HCT116 (cell line): ENCODE measurements at regions not wholly inside any gene's neighbourhood (a gene's known extent, or its start where the extent isn't known, plus 50 kb on each side); places are given as distances from the start of the nearest gene placed in this dataset.

Experiments
- ATAC-seq: fragments of 200-7000 bp; cut with Tn5 transposase; 2 replicates; pipeline ENCODE4 v1.9.1; 2020; ENCODE audit warnings: mild to moderate bottlenecking, moderate library complexity
- BruUV-seq: library from RNA; stranded (reverse); fragments of 400-500 nt; replicated peaks from 2 replicates; lab custom pipeline; 2021; lab: Mats Ljungman, UMichigan
- CTCF ChIA-PET: fragments of 300-600 bp; sonication (Branson Sonifier 250); formaldehyde crosslinking; loops from one replicate; lab custom pipeline; 2021; ENCODE audit warnings: antibody characterized with exemption; lab: Charles Lee
- POLR2A ChIA-PET: fragments of 300-600, 350-600 bp; sonication (Branson Sonifier 250); formaldehyde crosslinking; loops from one replicate; lab custom pipeline; 2021; ENCODE audit warnings: antibody characterized with exemption; lab: Charles Lee
- RAD21 ChIA-PET, 2 experiments: fragments of 300-600 bp; sonication (Branson Sonifier 250); formaldehyde crosslinking; loops; one replicate each; lab custom pipeline; 2023; ENCODE audit warnings: low total read pairs in 2 of 2; ENCODE audit not compliant: uncharacterized antibody in 2 of 2, unreplicated experiment in 2 of 2, low non-redundant PET in 1 of 2; lab: Charles Lee
- DNase-seq: peaks from one replicate; pipeline ENCODE4 v3.0.0-alpha.2; 2010; ENCODE audit warnings: low read depth, low spot score
- H2AFZ ChIP-seq: fragments of 200-600 bp; shearing (Covaris generic), sonication (generic); 2 replicates; pipeline ENCODE4 v1.6.1; 2017; ENCODE audit warnings: low read depth, mixed run types, mixed read lengths, antibody characterized with exemption, low read length; ENCODE audit not compliant: poor library complexity, severe bottlenecking
- H3K27ac ChIP-seq: 2 replicates; pipeline ENCODE4 v1.5.1; 2012; ENCODE audit warnings: low read depth, low read length
- H3K27me3 ChIP-seq: fragments of 200-600 bp; sonication (generic); 2 replicates; pipeline ENCODE4 v1.6.1; 2016; ENCODE audit warnings: mixed run types, low read length, mixed read lengths; ENCODE audit not compliant: insufficient read depth
- H3K36me3 ChIP-seq, 2 experiments: fragments of 200-500 bp in 1 of 2; fragments of 200-600 bp in 1 of 2; sonication (Bioruptor generic) in 1 of 2; sonication (generic) in 1 of 2; 2 replicates each; pipeline versions ENCODE4 v1.5.1 to v1.6.1; 2014 to 2016; ENCODE audit warnings: low read length in 2 of 2, inconsistent platforms in 1 of 2, mixed read lengths in 1 of 2, mixed run types in 1 of 2; ENCODE audit not compliant: insufficient read depth in 2 of 2, control insufficient read depth in 1 of 2
- H3K4me1 ChIP-seq, 2 experiments: fragments of 200-600 bp in 1 of 2; sonication (generic) in 1 of 2; 2 replicates each; pipeline versions ENCODE4 v1.5.1 to v1.6.1; 2012 to 2017; ENCODE audit warnings: low read length in 2 of 2, inconsistent platforms in 1 of 2, mild to moderate bottlenecking in 1 of 2, mixed read lengths in 1 of 2, mixed run types in 1 of 2, moderate library complexity in 1 of 2; ENCODE audit not compliant: insufficient read depth in 2 of 2, control insufficient read depth in 1 of 2
- H3K4me2 ChIP-seq: fragments of 200-600 bp; sonication (generic); 2 replicates; pipeline ENCODE4 v1.6.1; 2017; ENCODE audit warnings: mixed run types, low read length, mixed read lengths
- H3K4me3 ChIP-seq, 2 experiments: fragments of 200-600 bp in 1 of 2; sonication (generic) in 1 of 2; replicated peaks in 1 of 2; 2 replicates each; pipeline ENCODE4 v1.5.1; 2011 to 2016; ENCODE audit warnings: low read length in 2 of 2, control low read depth in 1 of 2, low read depth in 1 of 2, mild to moderate bottlenecking in 1 of 2, mixed read lengths in 1 of 2, mixed run types in 1 of 2
- H3K79me2 ChIP-seq: fragments of 200-600 bp; sonication (generic); 2 replicates; pipeline ENCODE4 v1.6.1; 2017; ENCODE audit warnings: mild to moderate bottlenecking, mixed run types, low read length, moderate library complexity, mixed read lengths; ENCODE audit not compliant: insufficient read depth
- H3K9ac ChIP-seq: fragments of 200-600 bp; sonication (generic); 2 replicates; pipeline ENCODE4 v1.6.1; 2016; ENCODE audit warnings: low read length, mixed read lengths
- H3K9me2 ChIP-seq: fragments of 200-600 bp; sonication (generic), shearing (Covaris generic); 2 replicates; pipeline ENCODE4 v1.6.1; 2017; ENCODE audit warnings: mixed run types, mild to moderate bottlenecking, moderate library complexity; ENCODE audit not compliant: insufficient read depth
- H3K9me3 ChIP-seq, 2 experiments: fragments of 200-500 bp in 1 of 2; fragments of 200-600 bp in 1 of 2; sonication (Bioruptor generic) in 1 of 2; sonication (generic) in 1 of 2; 2 replicates each; pipeline ENCODE4 v1.6.1; 2014 to 2017; ENCODE audit warnings: low read length in 2 of 2, mixed read lengths in 2 of 2, inconsistent platforms in 1 of 2, low read depth in 1 of 2, mild to moderate bottlenecking in 1 of 2, mixed run types in 1 of 2, moderate library complexity in 1 of 2; ENCODE audit not compliant: control insufficient read depth in 1 of 2, insufficient read depth in 1 of 2
- H4K20me1 ChIP-seq: fragments of 200-600 bp; sonication (generic), shearing (Covaris generic); 2 replicates; pipeline ENCODE4 v1.6.1; 2017; ENCODE audit warnings: mixed run types, mild to moderate bottlenecking, moderate library complexity; ENCODE audit not compliant: insufficient read depth
- ATF3 ChIP-seq: IDR thresholded peaks from 2 replicates; pipeline ENCODE4 v1.6.1; 2012
- CBX3 ChIP-seq: IDR thresholded peaks from 2 replicates; pipeline ENCODE4 v1.6.1; 2012; ENCODE audit warnings: low read depth
- CEBPB ChIP-seq: IDR thresholded peaks from 2 replicates; pipeline ENCODE4 v1.6.1; 2012; ENCODE audit warnings: low read depth
- EGR1 ChIP-seq: IDR thresholded peaks from 2 replicates; pipeline ENCODE4 v1.6.1; 2012; ENCODE audit warnings: low read depth
- ELF1 ChIP-seq: IDR thresholded peaks from 2 replicates; pipeline ENCODE4 v1.6.1; 2012; ENCODE audit warnings: low read depth, borderline replicate concordance
- EZH2 ChIP-seq: fragments of 200-600 bp; sonication (generic); IDR thresholded peaks from 2 replicates; pipeline ENCODE4 v1.6.1; 2017; ENCODE audit warnings: antibody characterized with exemption, mixed run types
- EZH2phosphoT487 ChIP-seq: fragments of 200-600 bp; IDR thresholded peaks from 2 replicates; pipeline ENCODE4 v1.6.1; 2018; ENCODE audit warnings: antibody characterized with exemption, borderline replicate concordance
- FOSL1 ChIP-seq: IDR thresholded peaks from 2 replicates; pipeline ENCODE4 v1.6.1; 2012; ENCODE audit warnings: low read depth
- MAX ChIP-seq: IDR thresholded peaks from 2 replicates; pipeline ENCODE4 v1.6.1; 2012
- POLR2A ChIP-seq: IDR thresholded peaks from 2 replicates; pipeline ENCODE4 v1.7.0; 2011; ENCODE audit warnings: borderline replicate concordance; ENCODE audit not compliant: insufficient read depth, insufficient read length; ENCODE audit errors: extremely low read depth
- SIN3A ChIP-seq: IDR thresholded peaks from 2 replicates; pipeline ENCODE4 v1.6.1; 2012; ENCODE audit warnings: low read depth
- SP1 ChIP-seq: IDR thresholded peaks from 2 replicates; pipeline ENCODE4 v1.6.1; 2012; ENCODE audit warnings: low read depth
- SRF ChIP-seq: IDR thresholded peaks from 2 replicates; pipeline ENCODE4 v1.6.1; 2012; ENCODE audit warnings: low read depth
- YY1 ChIP-seq: IDR thresholded peaks from 2 replicates; pipeline ENCODE4 v1.6.1; 2011; ENCODE audit warnings: low read length, low read depth, moderate library complexity, mild to moderate bottlenecking; ENCODE audit not compliant: insufficient replicate concordance; ENCODE audit errors: extremely low read depth
- ZBTB33 ChIP-seq: IDR thresholded peaks from 2 replicates; pipeline ENCODE4 v1.6.1; 2011; ENCODE audit warnings: mild to moderate bottlenecking, low read length, moderate library complexity; ENCODE audit not compliant: insufficient replicate concordance; ENCODE audit errors: extremely low read depth
- ZNF274 ChIP-seq: fragments of 200-500 bp; sonication (Bioruptor generic); IDR thresholded peaks from 2 replicates; pipeline ENCODE4 v1.6.1; 2014; ENCODE audit warnings: mild to moderate bottlenecking, low read depth, low read length, inconsistent platforms
- intact Hi-C: fragments of 100-400 bp; cut with micrococcal nuclease; formaldehyde crosslinking; loops from 2 replicates; pipeline ENCODE4 v1.10.0; 2022
- TF ChIP-seq, protein P1 (sequence below): IDR thresholded peaks from 2 replicates; pipeline ENCODE4 v1.6.1; 2012; ENCODE audit warnings: low read depth

GRCh38 chr6:119440953-119441352 is 91.4 kb upstream of the MAN1A1 start:
- no peak overlapping the region for H3K27ac ChIP-seq
- TF ChIP-seq EZH2phosphoT487 (no peak), SRF (no peak), CEBPB (no peak), ELF1 (no peak)
- TF ChIP-seq, all 23 proteins: peak for 0
- DNase-seq (no peak), ATAC-seq (no peak)
- POLR2A ChIA-PET: no interaction called here
- no TSS peak for BruUV-seq
- Histone ChIP-seq H2AFZ (no peak overlapping the region), H3K79me2 (no peaks in the 10 kb centered on the region), H3K36me3 (no peaks in the 10 kb centered on the region), H3K9me3 (no peaks in the 10 kb centered on the region), H3K4me2 (no peak overlapping the region), H3K4me3 (no peak overlapping the region), H3K9ac (no peak overlapping the region), H3K9me2 (no peaks in the 10 kb centered on the region), H3K27me3 (no peaks in the 10 kb centered on the region), H4K20me1 (no peaks in the 10 kb centered on the region), H3K4me1 (peaks cover 4 to 5% of the 10 kb centered on the region in 2 experiments; a peak in 3 of 4 replicates)
- CTCF ChIA-PET: no interaction called here
- RAD21 ChIA-PET: no interaction called here
- intact Hi-C loops: no loop called here

DNA sequence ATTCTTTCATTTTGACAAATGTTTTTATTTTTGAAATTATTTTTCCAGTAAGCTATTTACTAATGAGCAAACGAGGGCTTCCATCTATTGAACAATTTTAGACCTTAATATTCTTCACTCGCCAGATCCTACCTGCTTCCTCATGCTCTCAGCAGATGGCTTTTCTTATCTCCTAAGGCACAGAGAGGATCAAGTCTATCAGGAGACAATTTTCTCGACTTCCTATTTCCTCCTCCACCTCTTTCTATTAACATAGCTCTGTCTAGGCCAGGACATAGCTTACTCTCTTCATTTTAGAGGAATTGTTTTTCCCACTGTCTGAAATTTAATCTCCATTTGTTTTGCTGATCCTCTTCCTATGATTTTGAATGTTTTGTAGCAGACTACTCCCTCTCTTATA is 87.0 kb upstream of the MAN1A1 start:
- Histone ChIP-seq H3K9me2 (no peaks in the 10 kb centered on the region), H4K20me1 (no peaks in the 10 kb centered on the region), H3K27ac (no peak overlapping the region), H3K36me3 (no peaks in the 10 kb centered on the region), H3K79me2 (no peaks in the 10 kb centered on the region), H3K27me3 (no peaks in the 10 kb centered on the region), H3K4me3 (no peak overlapping the region), H3K4me2 (no peak overlapping the region), H3K9me3 (no peaks in the 10 kb centered on the region), H2AFZ (no peak overlapping the region), H3K9ac (no peak overlapping the region), H3K4me1 (no peaks in the 10 kb centered on the region)
- BruUV-seq: no TSS peak
- RAD21 ChIA-PET: no interaction called here
- CTCF ChIA-PET: no interaction called here
- POLR2A ChIA-PET: no interaction called here
- ATAC-seq (no peak), DNase-seq (no peak)
- intact Hi-C loops: no loop called here
- no peak for TF ChIP-seq ZNF274
- no peak for TF ChIP-seq EGR1
- TF ChIP-seq ELF1: no peak
- no peak for TF ChIP-seq EZH2phosphoT487
- no peak for TF ChIP-seq MAX
- TF ChIP-seq SP1: no peak
- no peak for TF ChIP-seq CEBPB
- no peak for TF ChIP-seq POLR2A
- no peak for TF ChIP-seq ZBTB33
- TF ChIP-seq ATF3: no peak
- no peak for TF ChIP-seq SIN3A
- no peak for TF ChIP-seq CBX3
- no peak for TF ChIP-seq EZH2
- TF ChIP-seq, protein P1, sequence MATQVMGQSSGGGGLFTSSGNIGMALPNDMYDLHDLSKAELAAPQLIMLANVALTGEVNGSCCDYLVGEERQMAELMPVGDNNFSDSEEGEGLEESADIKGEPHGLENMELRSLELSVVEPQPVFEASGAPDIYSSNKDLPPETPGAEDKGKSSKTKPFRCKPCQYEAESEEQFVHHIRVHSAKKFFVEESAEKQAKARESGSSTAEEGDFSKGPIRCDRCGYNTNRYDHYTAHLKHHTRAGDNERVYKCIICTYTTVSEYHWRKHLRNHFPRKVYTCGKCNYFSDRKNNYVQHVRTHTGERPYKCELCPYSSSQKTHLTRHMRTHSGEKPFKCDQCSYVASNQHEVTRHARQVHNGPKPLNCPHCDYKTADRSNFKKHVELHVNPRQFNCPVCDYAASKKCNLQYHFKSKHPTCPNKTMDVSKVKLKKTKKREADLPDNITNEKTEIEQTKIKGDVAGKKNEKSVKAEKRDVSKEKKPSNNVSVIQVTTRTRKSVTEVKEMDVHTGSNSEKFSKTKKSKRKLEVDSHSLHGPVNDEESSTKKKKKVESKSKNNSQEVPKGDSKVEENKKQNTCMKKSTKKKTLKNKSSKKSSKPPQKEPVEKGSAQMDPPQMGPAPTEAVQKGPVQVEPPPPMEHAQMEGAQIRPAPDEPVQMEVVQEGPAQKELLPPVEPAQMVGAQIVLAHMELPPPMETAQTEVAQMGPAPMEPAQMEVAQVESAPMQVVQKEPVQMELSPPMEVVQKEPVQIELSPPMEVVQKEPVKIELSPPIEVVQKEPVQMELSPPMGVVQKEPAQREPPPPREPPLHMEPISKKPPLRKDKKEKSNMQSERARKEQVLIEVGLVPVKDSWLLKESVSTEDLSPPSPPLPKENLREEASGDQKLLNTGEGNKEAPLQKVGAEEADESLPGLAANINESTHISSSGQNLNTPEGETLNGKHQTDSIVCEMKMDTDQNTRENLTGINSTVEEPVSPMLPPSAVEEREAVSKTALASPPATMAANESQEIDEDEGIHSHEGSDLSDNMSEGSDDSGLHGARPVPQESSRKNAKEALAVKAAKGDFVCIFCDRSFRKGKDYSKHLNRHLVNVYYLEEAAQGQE: no peak
- TF ChIP-seq SRF: no peak
- TF ChIP-seq YY1: no peak
- TF ChIP-seq FOSL1: no peak
